ENCODE measurements at regions not wholly inside any gene's neighbourhood (a gene's known extent, or its start where the extent isn't known, plus 50 kb on each side); places are given as distances from the start of the nearest gene placed in this dataset.

- no peak overlapping the region for H2AFZ ChIP-seq (ENCODE audit: low read length)
- no peak overlapping the region for H3K9ac ChIP-seq (replicated peaks in 1 of 4; ENCODE audit: extremely low read depth in 1 of 4, low read depth in 3 of 4, low read length in 3 of 4)
- no peaks in the 10 kb centered on the region for H3K27me3 ChIP-seq (replicated peaks in 1 of 4; ENCODE audit: control insufficient read depth in 3 of 4, extremely low read depth in 1 of 4, insufficient read depth in 3 of 4, low read length in 3 of 4)
- H4K91ac ChIP-seq (replicated peaks; ENCODE audit: insufficient read length, low read length), result no peak overlapping the region
- H3K36me3 ChIP-seq (ENCODE audit: control insufficient read depth in 2 of 4, insufficient read depth in 4 of 4, low read length in 3 of 4), result no peaks in the 10 kb centered on the region
- H3K79me2 ChIP-seq (ENCODE audit: control insufficient read depth in 1 of 2, insufficient read depth in 2 of 2, low read length in 2 of 2), result no peaks in the 10 kb centered on the region
- H2BK120ac ChIP-seq (replicated peaks; ENCODE audit: low read depth, low read length), result no peak overlapping the region
- H3K23ac ChIP-seq (ENCODE audit: insufficient read length), result no peak overlapping the region
- no peak overlapping the region for H2AK5ac ChIP-seq (ENCODE audit: low read depth, low read length)
- no peaks in the 10 kb centered on the region for H3K9me3 ChIP-seq (ENCODE audit: insufficient read depth in 2 of 2, low read depth in 1 of 2, low read length in 1 of 2)
- H4K8ac ChIP-seq (ENCODE audit: extremely low read depth, insufficient read depth, low read length), result no peak overlapping the region
- no peak overlapping the region for H4K5ac ChIP-seq (ENCODE audit: insufficient read length, low read depth, low read length)
- ChIA-PET POLR2A (ENCODE audit: partially characterized antibody) (no interaction called here), CTCF (ENCODE audit: partially characterized antibody) (interaction anchor here (0.9 kb wide), 1 partner anchor 298 kb away, joined by 3 read pairs; no protein-coding TSS in a partner anchor)
- no peaks in the 10 kb centered on the region; the same call in 1 of the 2 replicates for H3K23me2 ChIP-seq (ENCODE audit: low read depth, low read length)
- peak overlapping the region; percentile 31 to 53; a peak in 3 of 4 replicates for H3K4me2 ChIP-seq (ENCODE audit: insufficient read depth in 1 of 2, low read depth in 2 of 2, low read length in 2 of 2)
- H2BK15ac ChIP-seq (ENCODE audit: low read length), result no peak overlapping the region
- no peak overlapping the region for H3K18ac ChIP-seq (ENCODE audit: extremely low read depth, low read length)
- H3K79me1 ChIP-seq (ENCODE audit: low read depth, low read length), result no peaks in the 10 kb centered on the region
- H2BK5ac ChIP-seq (ENCODE audit: low read depth, low read length), result peak overlapping the region; percentile 10; the same call in 1 of the 2 replicates
- DNase-seq (ENCODE audit: low read depth in 1 of 2, low spot score in 2 of 2) (no peak), FAIRE-seq (no peak)
- H3K27ac ChIP-seq (ENCODE audit: low read depth, low read length), result no peak overlapping the region
- no peak overlapping the region for H3K14ac ChIP-seq (ENCODE audit: insufficient read length)
- no peak overlapping the region; the same call in 1 of the 2 replicates for H2BK20ac ChIP-seq (ENCODE audit: low read length)
- H3K4me3 ChIP-seq (ENCODE audit: extremely low read depth in 1 of 4, insufficient read depth in 2 of 4, low read depth in 3 of 4, low read length in 4 of 4), result no peak overlapping the region
- no peak overlapping the region for H3K4ac ChIP-seq (replicated peaks; ENCODE audit: insufficient read length, low read depth, low read length)
- H3K56ac ChIP-seq (replicated peaks; ENCODE audit: insufficient read length, low read depth, low read length), result no peak overlapping the region
- no peak for TF ChIP-seq KDM4A (IDR thresholded peaks at IDR 0.05; ENCODE audit: low read depth, low read length, severe bottlenecking)
- no peak overlapping the region for H2BK12ac ChIP-seq (ENCODE audit: low read depth, low read length)
- no peaks in the 10 kb centered on the region for H4K20me1 ChIP-seq (replicated peaks in 1 of 2; ENCODE audit: control insufficient read depth in 1 of 2, insufficient read depth in 2 of 2, low read length in 2 of 2)
- H3K4me1 ChIP-seq (replicated peaks in 1 of 4; ENCODE audit: control insufficient read depth in 3 of 4, insufficient read depth in 4 of 4, low read length in 3 of 4), result peaks cover 0 to 14% (median 11%) of the 10 kb centered on the region in 4 experiments; a peak in 6 of 7 replicates
Observed at GRCh38 chr9:106678273-106678672, 184.7 kb upstream of the ZNF462 start.

Data from H1 (cell line).